IMR-90 (cell line): ENCODE measurements at regions not wholly inside any gene's neighbourhood (a gene's known extent, or its start where the extent isn't known, plus 50 kb on each side); places are given as distances from the start of the nearest gene placed in this dataset.

Experiments
- BHLHE40 ChIP-seq: fragments of 150-350 bp; IDR thresholded peaks from 2 replicates; pipeline ENCODE4 v1.6.1; 2016; ENCODE audit warnings: mild to moderate bottlenecking, low read depth, low read length
- CEBPB ChIP-seq: IDR thresholded peaks from 2 replicates; pipeline ENCODE4 v1.6.1; 2012; ENCODE audit warnings: low read depth, low read length, improper control_type of control experiment
- CTCF ChIP-seq: conservative IDR thresholded peaks from 2 replicates; pipeline ENCODE4 v1.5.1; 2012; ENCODE audit warnings: mild to moderate bottlenecking, low read depth, low read length, improper control_type of control experiment
- ELK1 ChIP-seq: fragments of 150-350 bp; IDR thresholded peaks from 2 replicates; pipeline ENCODE4 v1.6.1; 2016; ENCODE audit warnings: low read depth, mild to moderate bottlenecking, low read length, moderate library complexity, borderline replicate concordance
- FOS ChIP-seq: fragments of 150-350 bp; IDR thresholded peaks from 2 replicates; pipeline ENCODE4 v1.6.1; 2016; ENCODE audit warnings: low read depth, low read length
- MAFK ChIP-seq: IDR thresholded peaks from 2 replicates; pipeline ENCODE4 v1.6.1; 2012; ENCODE audit warnings: low read depth, low read length, improper control_type of control experiment
- MXI1 ChIP-seq: IDR thresholded peaks from 2 replicates; pipeline ENCODE4 v1.6.1; 2012; ENCODE audit warnings: low read depth, mild to moderate bottlenecking, low read length, moderate library complexity, borderline replicate concordance
- POLR2A ChIP-seq: IDR thresholded peaks from 2 replicates; pipeline ENCODE4 v1.6.1; 2012; ENCODE audit warnings: mild to moderate bottlenecking, low read depth, low read length
- RAD21 ChIP-seq: IDR thresholded peaks from 2 replicates; pipeline ENCODE4 v1.6.1; 2012; ENCODE audit warnings: low read length, improper control_type of control experiment
- RCOR1 ChIP-seq: IDR thresholded peaks from 2 replicates; pipeline ENCODE4 v1.6.1; 2012; ENCODE audit warnings: mild to moderate bottlenecking, low read length, improper control_type of control experiment; ENCODE audit not compliant: insufficient replicate concordance
- SMC3 ChIP-seq: fragments of 150-350 bp; IDR thresholded peaks from 2 replicates; pipeline ENCODE4 v1.6.1; 2016; ENCODE audit warnings: low read depth, mild to moderate bottlenecking, antibody characterized with exemption, low read length, moderate library complexity
- USF2 ChIP-seq: fragments of 150-350 bp; IDR thresholded peaks from 2 replicates; pipeline ENCODE4 v1.6.1; 2017; ENCODE audit warnings: mild to moderate bottlenecking, antibody characterized with exemption, low read length, low read depth

GRCh38 chr1:209326076-209326475 is 257.4 kb upstream of the CAMK1G start:
- TF ChIP-seq POLR2A (no peak), CTCF (no peak), FOS (no peak), CEBPB (no peak), USF2 (no peak), RAD21 (no peak), BHLHE40 (no peak), MXI1 (no peak), SMC3 (no peak), RCOR1 (no peak), MAFK (no peak), ELK1 (no peak)
